Ishikawa (cell line): ENCODE measurements at regions not wholly inside any gene's neighbourhood (a gene's known extent, or its start where the extent isn't known, plus 50 kb on each side); places are given as distances from the start of the nearest gene placed in this dataset.

Experiments used
- CEBPB ChIP-seq: IDR thresholded peaks from 2 replicates; pipeline ENCODE4 v1.6.1; 2012
- EGR1 ChIP-seq: IDR thresholded peaks from 2 replicates; pipeline ENCODE4 v1.6.1; 2012
- EP300 ChIP-seq: IDR thresholded peaks from 2 replicates; pipeline ENCODE4 v1.6.1; 2012; ENCODE audit warnings: borderline replicate concordance
- RAD21 ChIP-seq: IDR thresholded peaks from 2 replicates; pipeline ENCODE4 v1.6.1; 2012; ENCODE audit warnings: low read depth
- TEAD4 ChIP-seq: IDR thresholded peaks from 2 replicates; pipeline ENCODE4 v1.6.1; 2012

- TF ChIP-seq RAD21 (no peak), EP300 (no peak), TEAD4 (no peak), CEBPB (no peak), EGR1 (no peak)
Measured at GRCh38 chr7:131653418-131654248, 97.2 kb upstream of the PODXL start.
